SH-SY5Y (cell line): ENCODE measurements at regions not wholly inside any gene's neighbourhood (a gene's known extent, or its start where the extent isn't known, plus 50 kb on each side); places are given as distances from the start of the nearest gene placed in this dataset.

Source experiments
- GATA2 ChIP-seq: IDR thresholded peaks from 2 replicates; pipeline ENCODE4 v1.6.1; 2011; ENCODE audit warnings: mild to moderate bottlenecking, low read depth, low read length
- GATA3 ChIP-seq: IDR thresholded peaks from 2 replicates; pipeline ENCODE4 v1.6.1; 2011; ENCODE audit warnings: low read depth, mild to moderate bottlenecking, low read length, moderate library complexity

DNA sequence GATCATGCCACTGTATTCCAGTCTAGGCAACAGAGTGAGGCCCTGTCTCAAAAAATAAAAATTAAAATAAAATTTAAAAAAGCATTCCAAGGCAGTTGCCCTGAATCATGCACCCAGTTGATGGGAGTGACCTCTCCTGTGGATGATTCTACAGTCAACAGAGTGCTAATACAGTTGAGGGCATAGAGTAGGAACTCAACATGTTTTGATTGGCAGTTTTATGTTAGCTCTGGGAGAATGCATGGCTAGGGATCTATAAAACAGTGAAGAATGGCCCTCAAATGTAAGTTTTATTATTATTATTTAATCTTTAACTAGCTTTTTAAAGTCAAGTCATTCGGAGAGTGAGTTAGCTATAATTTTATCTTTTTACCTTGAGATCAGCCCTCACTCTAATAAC lies 228.5 kb upstream of the ITGA4 start:
- TF ChIP-seq GATA3, result no peak
- no peak for TF ChIP-seq GATA2
